SU-DHL-6 (cell line): ENCODE measurements at regions not wholly inside any gene's neighbourhood (a gene's known extent, or its start where the extent isn't known, plus 50 kb on each side); places are given as distances from the start of the nearest gene placed in this dataset.

Source experiments
- H2AFZ ChIP-seq: fragments of 200-600 bp; sonication (generic); 2 replicates; pipeline ENCODE4 v1.6.1; 2014; ENCODE audit warnings: low read depth, mild to moderate bottlenecking, moderate library complexity, mixed read lengths, antibody characterized with exemption, low read length; ENCODE audit not compliant: severe bottlenecking
- H3F3A ChIP-seq: fragments of 200-600 bp; shearing (Covaris generic); 2 replicates; pipeline ENCODE4 v1.6.0; 2016; ENCODE audit warnings: antibody characterized with exemption, mild to moderate bottlenecking; ENCODE audit not compliant: insufficient read depth
- H3K27ac ChIP-seq: fragments of 200-600 bp; sonication (generic); 2 replicates; pipeline ENCODE4 v1.5.1; 2016; ENCODE audit warnings: low read depth, mild to moderate bottlenecking, low read length, moderate library complexity, mixed read lengths
- H3K27me3 ChIP-seq: fragments of 200-600 bp; sonication (generic), shearing (Covaris generic); 2 replicates; pipeline ENCODE4 v1.6.0; 2014; ENCODE audit warnings: mild to moderate bottlenecking, low read length
- H3K36me3 ChIP-seq: fragments of 200-600 bp; sonication (generic); 2 replicates; pipeline ENCODE4 v1.6.1; 2014; ENCODE audit warnings: mild to moderate bottlenecking, low read length, mixed read lengths
- H3K4me2 ChIP-seq: fragments of 300-600, 200-600 bp; shearing (Covaris generic), sonication (generic); 2 replicates; pipeline ENCODE4 v1.6.0; 2014; ENCODE audit warnings: low read length, low read depth, mild to moderate bottlenecking; ENCODE audit not compliant: poor library complexity, severe bottlenecking
- H3K4me3 ChIP-seq: fragments of 200-600 bp; sonication (generic); 2 replicates; pipeline ENCODE4 v1.5.1; 2014; ENCODE audit warnings: antibody characterized with exemption, low read length, mild to moderate bottlenecking, mixed read lengths; ENCODE audit not compliant: insufficient read depth, poor library complexity, severe bottlenecking
- H3K79me2 ChIP-seq: fragments of 200-600 bp; sonication (generic); 2 replicates; pipeline ENCODE4 v1.6.1; 2014; ENCODE audit warnings: mild to moderate bottlenecking, low read length, moderate library complexity; ENCODE audit not compliant: insufficient read depth
- H3K9ac ChIP-seq: fragments of 200-600 bp; sonication (generic); 2 replicates; pipeline ENCODE4 v1.7.0; 2014; ENCODE audit warnings: mild to moderate bottlenecking, low read length
- H3K9me2 ChIP-seq: fragments of 200-600 bp; sonication (generic); replicated peaks from 2 replicates; pipeline ENCODE4 v1.6.1; 2014; ENCODE audit warnings: low read length; ENCODE audit not compliant: insufficient read depth
- H3K9me3 ChIP-seq: fragments of 200-600 bp; sonication (generic); 2 replicates; pipeline ENCODE4 v1.6.1; 2014; ENCODE audit warnings: low read length, mixed read lengths; ENCODE audit not compliant: insufficient read depth
- H4K20me1 ChIP-seq: fragments of 200-600 bp; sonication (generic); 2 replicates; pipeline ENCODE4 v1.6.1; 2014; ENCODE audit warnings: low read depth, mild to moderate bottlenecking, antibody characterized with exemption, low read length, moderate library complexity, mixed read lengths
- CTCF ChIP-seq: fragments of 200-600 bp; sonication (generic); IDR thresholded peaks from one replicate; pipeline ENCODE4 v1.5.1; 2017; ENCODE audit warnings: antibody characterized with exemption, mild to moderate bottlenecking, low read length, moderate library complexity; ENCODE audit not compliant: insufficient read depth, poor library complexity, severe bottlenecking
- EZH2phosphoT487 ChIP-seq: fragments of 200-600 bp; sonication (generic), shearing (Covaris generic); conservative IDR thresholded peaks from 2 replicates; pipeline ENCODE4 v1.6.1; 2018; ENCODE audit warnings: mild to moderate bottlenecking, antibody characterized with exemption, low read length, moderate library complexity, mixed read lengths

- Histone ChIP-seq H3K4me2 (no peak overlapping the region), H4K20me1 (no peaks in the 10 kb centered on the region), H2AFZ (no peak overlapping the region), H3K9me2 (no peaks in the 10 kb centered on the region), H3K9ac (no peak overlapping the region), H3K4me3 (no peak overlapping the region), H3K27me3 (no peaks in the 10 kb centered on the region), H3K36me3 (no peaks in the 10 kb centered on the region), H3K9me3 (no peaks in the 10 kb centered on the region), H3K27ac (no peak overlapping the region), H3F3A (no peaks in the 10 kb centered on the region), H3K79me2 (no peaks in the 10 kb centered on the region)
- TF ChIP-seq EZH2phosphoT487: no peak
- no peak for TF ChIP-seq CTCF
Measured at GRCh38 chr14:84749191-84749955, 780.6 kb upstream of the FLRT2 start.

GRCh38 chr14:84750284-84750683, 779.7 kb upstream of the FLRT2 start:
- Histone ChIP-seq H3K9ac (no peak overlapping the region), H3K27me3 (no peaks in the 10 kb centered on the region), H3K4me3 (no peak overlapping the region), H3F3A (no peaks in the 10 kb centered on the region), H3K27ac (no peak overlapping the region), H3K79me2 (no peaks in the 10 kb centered on the region), H2AFZ (no peak overlapping the region), H3K36me3 (no peaks in the 10 kb centered on the region), H3K4me2 (no peak overlapping the region), H4K20me1 (no peaks in the 10 kb centered on the region), H3K9me2 (no peaks in the 10 kb centered on the region), H3K9me3 (no peaks in the 10 kb centered on the region)
- no peak for TF ChIP-seq EZH2phosphoT487
- TF ChIP-seq CTCF: no peak

GRCh38 chr14:84750763-84751554, 779.0 kb upstream of the FLRT2 start:
- Histone ChIP-seq H3K27ac (no peak overlapping the region), H4K20me1 (no peaks in the 10 kb centered on the region), H2AFZ (no peak overlapping the region), H3K9me3 (no peaks in the 10 kb centered on the region), H3K4me3 (no peak overlapping the region), H3K79me2 (no peaks in the 10 kb centered on the region), H3K9ac (no peak overlapping the region), H3K36me3 (no peaks in the 10 kb centered on the region), H3K27me3 (no peaks in the 10 kb centered on the region), H3K4me2 (no peak overlapping the region), H3K9me2 (no peaks in the 10 kb centered on the region), H3F3A (no peaks in the 10 kb centered on the region)
- TF ChIP-seq EZH2phosphoT487: no peak
- TF ChIP-seq CTCF: no peak
